ENCODE measurements at regions not wholly inside any gene's neighbourhood (a gene's known extent, or its start where the extent isn't known, plus 50 kb on each side); places are given as distances from the start of the nearest gene placed in this dataset.

- TF ChIP-seq CTCF (IDR thresholded peaks at IDR 0.05; ENCODE audit: low read length) (no peak), EZH2phosphoT487 (IDR thresholded peaks at IDR 0.05; ENCODE audit: low read length) (no peak)
These were observed 248.1 kb upstream of the UBE2E3 start for GRCh38 chr2:180732337-180732736.
